Neutrophil (primary cell): ENCODE measurements at regions not wholly inside any gene's neighbourhood (a gene's known extent, or its start where the extent isn't known, plus 50 kb on each side); places are given as distances from the start of the nearest gene placed in this dataset.

Experiments used
- H3K27ac ChIP-seq: fragments of 200-600 bp; sonication (generic); 2 replicates; pipeline ENCODE4 v1.5.1; 2016; ENCODE audit warnings: mild to moderate bottlenecking, moderate library complexity
- H3K27me3 ChIP-seq: fragments of 200-600 bp; sonication (generic); 2 replicates; pipeline ENCODE4 v1.6.0; 2016; ENCODE audit warnings: mild to moderate bottlenecking
- H3K36me3 ChIP-seq: fragments of 200-600 bp; sonication (generic); 2 replicates; pipeline ENCODE4 v1.5.1; 2017
- H3K4me1 ChIP-seq, 2 experiments: fragments of 200-600 bp in 1 of 2; sonication (generic) in 1 of 2; 1 replicate in 1 of 2; 2 replicates in 1 of 2; pipeline versions ENCODE4 v1.5.1 to v1.6.1; 2013 to 2016; ENCODE audit warnings: low read depth in 1 of 2, low read length in 1 of 2, mild to moderate bottlenecking in 1 of 2, moderate library complexity in 1 of 2; ENCODE audit not compliant: control insufficient read depth in 1 of 2, insufficient read depth in 1 of 2
- H3K4me3 ChIP-seq, 2 experiments: fragments of 200-600 bp in 1 of 2; sonication (generic) in 1 of 2; 1 replicate in 1 of 2; 2 replicates in 1 of 2; pipeline ENCODE4 v1.5.1; 2013 to 2016; ENCODE audit warnings: low read depth in 1 of 2, low read length in 1 of 2, mild to moderate bottlenecking in 1 of 2, moderate library complexity in 1 of 2
- H3K9me3 ChIP-seq: fragments of 200-600 bp; sonication (generic); 2 replicates; pipeline ENCODE4 v1.5.1; 2016
- CTCF ChIP-seq: fragments of 200-600 bp; sonication (generic); IDR thresholded peaks from 2 replicates; pipeline ENCODE4 v1.5.1; 2016; ENCODE audit warnings: antibody characterized with exemption

- Histone ChIP-seq H3K27me3 (no peaks in the 10 kb centered on the region), H3K4me1 (no peaks in the 10 kb centered on the region), H3K36me3 (no peaks in the 10 kb centered on the region), H3K4me3 (no peak overlapping the region), H3K9me3 (no peaks in the 10 kb centered on the region), H3K27ac (no peak overlapping the region)
- TF ChIP-seq CTCF: no peak
These were observed 622.5 kb downstream of the PTPRC start for GRCh38 chr1:199261328-199261727.

- Histone ChIP-seq H3K4me1 (no peaks in the 10 kb centered on the region), H3K4me3 (no peak overlapping the region), H3K27ac (no peak overlapping the region), H3K36me3 (no peaks in the 10 kb centered on the region), H3K27me3 (no peaks in the 10 kb centered on the region), H3K9me3 (no peaks in the 10 kb centered on the region)
- no peak for TF ChIP-seq CTCF
These were observed 625.4 kb downstream of the PTPRC start for GRCh38 chr1:199264283-199264682.

GRCh38 chr1:199264911-199265310, 626.1 kb downstream of the PTPRC start:
- no peaks in the 10 kb centered on the region for H3K4me1 ChIP-seq
- H3K9me3 ChIP-seq: no peaks in the 10 kb centered on the region
- TF ChIP-seq CTCF: no peak
- no peaks in the 10 kb centered on the region for H3K27me3 ChIP-seq
- no peak overlapping the region for H3K27ac ChIP-seq
- H3K4me3 ChIP-seq: no peak overlapping the region
- H3K36me3 ChIP-seq: no peaks in the 10 kb centered on the region

GRCh38 chr1:199265319-199265718, 626.5 kb downstream of the PTPRC start:
- no peak overlapping the region for H3K4me3 ChIP-seq
- H3K9me3 ChIP-seq: no peaks in the 10 kb centered on the region
- H3K27me3 ChIP-seq: no peaks in the 10 kb centered on the region
- no peaks in the 10 kb centered on the region for H3K4me1 ChIP-seq
- H3K36me3 ChIP-seq: no peaks in the 10 kb centered on the region
- TF ChIP-seq CTCF: no peak
- no peak overlapping the region for H3K27ac ChIP-seq

GRCh38 chr1:199269241-199269640, 630.4 kb downstream of the PTPRC start:
- no peak for TF ChIP-seq CTCF
- no peaks in the 10 kb centered on the region for H3K27me3 ChIP-seq
- H3K36me3 ChIP-seq: no peaks in the 10 kb centered on the region
- no peak overlapping the region for H3K27ac ChIP-seq
- H3K9me3 ChIP-seq: no peaks in the 10 kb centered on the region
- no peaks in the 10 kb centered on the region for H3K4me1 ChIP-seq
- no peak overlapping the region for H3K4me3 ChIP-seq

GRCh38 chr1:199272139-199272544, 633.3 kb downstream of the PTPRC start:
- Histone ChIP-seq H3K9me3 (no peaks in the 10 kb centered on the region), H3K4me1 (no peaks in the 10 kb centered on the region), H3K4me3 (no peak overlapping the region), H3K36me3 (no peaks in the 10 kb centered on the region), H3K27ac (no peak overlapping the region), H3K27me3 (no peaks in the 10 kb centered on the region)
- no peak for TF ChIP-seq CTCF
